ENCODE measurements at regions not wholly inside any gene's neighbourhood (a gene's known extent, or its start where the extent isn't known, plus 50 kb on each side); places are given as distances from the start of the nearest gene placed in this dataset. TPM values are rescaled to one million over a fixed set of nuclear protein-coding genes. Genes with fewer than 3 reads are reported as not detected.
A peak's percentile ranks its signal among the peaks of the same experiment; 100 is the strongest.
"Not testable (repeated sequence)": the region's sequence is repeated elsewhere in the genome, so short reads cannot be mapped to it uniquely, and the experiment has no call there.

GRCh38 chrX:96182366-96182765 is 502.3 kb upstream of the DIAPH2 start:
- no peak for DNase-seq (ENCODE audit: low read depth in 2 of 3, low spot score in 2 of 3)

- no peak for DNase-seq (ENCODE audit: low read depth in 2 of 3, low spot score in 2 of 3)
These were observed 501.3 kb upstream of the DIAPH2 start for GRCh38 chrX:96183391-96183790.

- peak in 1 of 3 donors; percentile 0 for DNase-seq (ENCODE audit: low read depth in 2 of 3, low spot score in 2 of 3)
These were observed 500.8 kb upstream of the DIAPH2 start for GRCh38 chrX:96183843-96184242.

GRCh38 chrX:96204928-96205327 is 479.7 kb upstream of the DIAPH2 start:
- no peak for DNase-seq (ENCODE audit: low read depth in 2 of 3, low spot score in 2 of 3)

DNA sequence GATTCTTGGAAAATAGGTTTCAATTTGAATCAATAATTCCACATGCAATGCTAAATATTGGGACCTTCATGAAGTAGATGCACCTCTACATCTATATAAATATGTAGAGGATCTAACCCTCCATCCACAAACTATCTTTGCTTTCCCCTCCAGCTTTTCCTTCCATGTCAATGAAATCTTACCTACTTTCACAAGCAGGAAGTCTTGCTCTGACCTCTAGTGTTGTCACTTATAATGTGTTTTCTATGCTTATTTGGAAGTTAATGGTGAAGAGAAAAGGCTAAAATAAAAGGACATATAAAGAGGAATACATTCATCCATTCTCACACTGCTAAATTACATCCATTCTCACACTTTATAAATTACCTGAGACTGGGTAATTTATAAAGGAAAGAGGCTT is 472.7 kb upstream of the DIAPH2 start:
- DNase-seq (ENCODE audit: low read depth in 2 of 3, low spot score in 2 of 3): peak in 1 of 3 donors; percentile 5

DNA sequence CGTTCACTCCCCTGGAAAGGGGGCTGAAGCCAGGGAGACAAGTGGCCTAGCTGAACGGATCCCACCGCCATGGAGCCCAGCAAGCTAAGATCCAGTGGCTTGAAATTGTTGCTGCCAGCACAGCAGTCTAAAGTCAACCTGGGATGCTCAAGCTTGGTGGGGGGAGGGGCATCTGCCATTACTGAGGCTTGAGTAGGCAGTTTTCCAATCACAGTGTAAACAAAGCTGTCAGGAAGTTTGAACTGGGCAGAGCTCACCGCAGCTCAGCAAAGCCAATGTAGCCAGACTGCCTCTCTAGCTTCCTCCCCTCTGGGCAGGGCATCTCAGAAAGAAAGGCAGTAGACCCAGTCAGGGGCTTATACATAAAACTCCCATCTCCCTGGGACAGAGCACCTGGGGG is 470.0 kb upstream of the DIAPH2 start:
- not testable (repeated sequence) for DNase-seq (ENCODE audit: low read depth in 2 of 3, low spot score in 2 of 3)

GRCh38 chrX:96224279-96224678 is 460.4 kb upstream of the DIAPH2 start:
- no peak for DNase-seq (ENCODE audit: low read depth in 2 of 3, low spot score in 2 of 3)

GRCh38 chrX:96244955-96245354 is 439.7 kb upstream of the DIAPH2 start:
- DNase-seq (ENCODE audit: low read depth in 2 of 3, low spot score in 2 of 3): no peak

DNA sequence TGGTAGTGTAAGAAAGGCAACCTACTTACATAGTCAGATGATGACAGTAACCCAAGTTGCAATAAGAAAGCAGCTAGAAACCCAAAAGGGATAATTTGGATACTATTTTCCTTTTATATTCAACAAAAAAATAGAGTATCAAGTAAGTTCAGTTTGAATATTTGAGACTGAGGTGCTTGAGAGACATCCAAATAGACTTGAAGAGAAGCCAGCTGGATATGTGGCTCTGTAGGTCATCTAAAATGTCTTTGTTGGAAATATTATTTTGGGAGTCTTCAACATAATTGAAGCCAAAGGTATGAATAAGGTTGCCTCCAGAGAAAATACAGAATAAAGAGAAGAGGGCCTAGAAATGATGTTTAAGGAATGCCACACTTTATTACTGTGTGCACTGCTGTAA is 438.2 kb upstream of the DIAPH2 start:
- DNase-seq (ENCODE audit: low read depth in 2 of 3, low spot score in 2 of 3): no peak

Small RNA genes in the stretch of these regions (small RNA-seq; reads per million reads assigned to genes)
- not detected for gene AL022161.1
- not detected for gene RN7SL379P
- gene RNA5SP510: not detected
- not detected for gene RPS29P28

Data from hematopoietic multipotent progenitor cell (in vitro differentiated cells).